UCSD-AML1 (cell line): ENCODE measurements at regions not wholly inside any gene's neighbourhood (a gene's known extent, or its start where the extent isn't known, plus 50 kb on each side); places are given as distances from the start of the nearest gene placed in this dataset.
A peak's percentile ranks its signal among the peaks of the same experiment; 100 is the strongest.
"Not testable (repeated sequence)": the region's sequence is repeated elsewhere in the genome, so short reads cannot be mapped to it uniquely, and the experiment has no call there.

ENCODE experiments used
- DNase-seq: peaks from one replicate; lab custom pipeline; 2025; ENCODE audit not compliant: unreplicated experiment; lab: John Stamatoyannopoulos, UW

DNA sequence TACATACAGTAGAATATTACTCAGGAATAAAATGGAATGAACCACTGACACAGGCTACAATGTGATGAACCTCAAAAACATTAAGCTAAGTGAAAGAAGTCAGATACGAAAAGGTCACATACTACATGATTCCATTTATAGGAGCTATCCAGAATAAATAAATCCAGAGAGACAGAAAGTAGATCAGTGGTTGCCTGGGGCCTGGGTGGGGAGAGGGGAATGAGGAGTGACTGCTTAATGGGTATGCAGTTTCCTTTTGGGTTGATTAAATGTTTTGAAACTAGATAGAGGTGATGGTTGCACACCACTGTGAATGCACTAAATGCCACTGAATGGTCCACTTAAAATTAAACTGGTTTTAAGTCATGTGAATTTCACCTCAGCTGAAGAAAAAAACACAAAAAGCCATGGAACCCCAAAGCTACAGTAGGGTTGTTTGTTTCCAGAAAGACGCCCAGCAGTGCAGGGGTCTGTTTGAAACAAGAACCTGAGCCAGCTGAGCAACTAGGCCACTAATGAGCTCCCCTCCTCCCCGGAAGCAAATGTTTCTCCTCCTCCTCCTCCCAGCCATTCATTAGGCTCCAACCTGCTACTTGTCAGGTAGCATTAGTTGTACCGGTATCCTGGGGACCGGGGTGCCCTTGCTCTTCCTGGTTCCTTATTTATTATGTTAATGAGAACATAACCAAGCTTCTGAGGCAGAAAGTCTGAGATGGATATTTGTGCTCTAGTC lies 168.4 kb downstream of the EVX1 start:
- no peak for DNase-seq

DNA sequence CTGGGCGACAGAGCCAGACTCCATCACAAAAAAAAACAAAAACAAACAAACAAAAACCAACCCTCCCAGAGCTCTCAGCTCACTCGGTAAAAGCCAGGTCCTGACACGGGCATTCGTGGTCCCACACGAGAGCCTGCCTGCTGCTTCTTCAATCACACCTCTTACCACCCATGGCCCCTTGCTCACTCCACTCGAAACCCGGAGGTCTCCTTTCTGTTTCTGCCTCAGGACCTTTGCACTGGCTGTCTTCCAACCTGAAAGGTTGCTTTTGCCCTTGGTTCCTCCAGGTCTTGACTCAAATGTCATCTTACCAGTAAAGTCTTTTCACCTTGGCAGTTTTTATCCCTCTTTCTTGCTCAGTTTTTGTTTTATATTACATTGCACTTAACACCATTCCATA lies 169.6 kb downstream of the EVX1 start:
- no peak for DNase-seq

DNA sequence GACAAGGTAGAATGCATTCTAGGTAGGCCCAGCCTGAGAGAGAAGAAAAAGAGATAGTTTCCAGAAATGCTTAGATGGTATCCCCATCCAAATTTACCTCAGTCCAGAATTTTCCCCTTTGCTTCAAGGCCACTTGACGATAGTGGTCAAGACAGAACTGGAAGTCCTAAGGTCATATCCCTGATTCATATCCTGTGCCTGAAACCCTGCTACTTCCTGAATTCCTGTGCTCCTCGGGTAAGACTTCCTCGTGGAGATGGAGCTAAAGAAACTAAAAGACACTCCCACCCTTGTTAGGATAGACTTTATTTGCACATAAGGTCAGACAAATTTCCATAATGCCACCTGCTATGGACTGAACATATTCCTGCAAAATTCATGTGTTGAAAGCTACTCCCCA lies 175.9 kb downstream of the EVX1 start:
- no peak for DNase-seq

DNA sequence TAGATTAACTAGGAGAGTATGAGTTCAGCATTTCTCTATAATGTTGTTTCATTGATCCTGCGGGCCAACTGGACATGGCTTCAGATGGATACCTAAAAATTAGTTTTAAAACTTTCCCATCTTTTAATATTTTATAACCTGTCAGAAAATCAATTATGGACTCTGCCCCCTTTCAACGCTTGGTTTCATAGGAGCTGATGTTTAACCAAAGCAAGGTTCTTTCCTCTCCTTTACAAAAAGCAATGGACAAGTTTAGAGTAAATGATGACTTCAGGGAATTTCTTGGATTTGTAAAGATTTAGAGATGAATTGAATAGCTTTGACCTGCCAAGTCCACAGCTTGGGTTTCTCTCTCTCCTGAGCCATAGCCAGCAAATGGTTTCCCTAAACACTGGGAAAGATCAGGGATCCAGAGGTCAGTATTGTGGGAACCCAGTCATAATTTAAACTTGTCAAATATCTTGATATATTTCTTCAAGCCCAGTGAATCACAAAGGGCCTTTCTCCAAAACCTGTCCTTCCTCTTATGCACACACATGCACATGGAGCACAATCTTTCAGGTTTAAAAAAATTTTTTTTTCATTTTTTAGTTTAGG lies 177.1 kb downstream of the EVX1 start:
- no peak for DNase-seq

DNA sequence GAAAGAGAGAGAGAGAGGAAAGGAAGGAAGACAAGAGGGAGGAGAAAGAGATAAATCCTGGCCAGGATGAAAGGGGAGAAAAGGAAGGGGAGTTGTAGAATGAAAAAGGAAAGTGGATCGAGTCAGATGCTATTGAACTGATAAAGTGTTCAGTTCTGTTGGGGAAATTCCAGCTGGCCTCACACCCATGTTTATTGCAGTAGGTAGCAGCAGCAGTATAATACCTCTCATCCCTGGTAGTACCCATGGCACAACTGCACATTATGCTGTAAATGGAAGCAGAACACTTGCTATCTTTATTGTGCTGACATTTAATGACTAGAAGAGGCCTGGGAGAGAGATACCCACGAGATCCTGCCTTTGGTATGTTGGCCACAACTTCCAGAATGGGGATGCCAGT lies 178.1 kb downstream of the EVX1 start:
- no peak for DNase-seq

DNA sequence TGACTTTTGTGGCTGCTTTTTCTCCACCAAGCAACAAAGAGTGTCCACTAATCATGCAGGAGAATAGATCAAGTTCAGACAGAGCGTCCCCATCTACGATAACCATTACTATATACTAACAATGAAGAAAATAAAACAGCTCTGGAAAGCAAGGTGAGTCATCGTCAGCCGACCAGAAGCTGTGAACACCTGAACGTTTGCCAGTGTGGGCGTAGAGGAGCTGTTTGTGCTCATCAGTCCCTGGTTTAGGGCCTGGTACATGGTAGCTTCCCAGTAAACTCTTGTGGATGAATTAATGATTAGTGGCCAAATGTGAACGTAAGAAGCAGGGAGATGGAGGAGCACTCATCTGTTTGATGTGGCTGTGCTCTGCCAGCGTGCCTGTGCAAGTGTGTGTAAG lies 180.7 kb downstream of the EVX1 start:
- DNase-seq = no peak

DNA sequence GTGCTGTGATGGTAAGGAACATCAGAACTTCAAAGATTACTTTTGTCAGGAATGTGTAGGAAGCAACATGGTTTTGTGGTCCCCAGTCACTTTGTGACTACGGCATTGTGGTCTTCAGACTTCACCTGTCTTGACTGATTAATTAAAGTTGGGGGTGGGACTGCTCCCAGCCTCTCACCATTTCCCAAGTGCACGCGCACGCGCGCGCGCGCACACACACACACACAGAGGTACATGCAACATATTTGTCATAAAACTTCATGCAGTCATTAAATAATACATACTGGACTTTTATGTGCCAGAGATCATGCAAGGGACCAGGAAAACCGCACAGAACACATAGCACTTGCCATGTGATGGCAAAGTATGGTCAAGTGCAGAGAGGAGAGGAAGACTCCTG lies 181.2 kb downstream of the EVX1 start:
- DNase-seq = no peak

DNA sequence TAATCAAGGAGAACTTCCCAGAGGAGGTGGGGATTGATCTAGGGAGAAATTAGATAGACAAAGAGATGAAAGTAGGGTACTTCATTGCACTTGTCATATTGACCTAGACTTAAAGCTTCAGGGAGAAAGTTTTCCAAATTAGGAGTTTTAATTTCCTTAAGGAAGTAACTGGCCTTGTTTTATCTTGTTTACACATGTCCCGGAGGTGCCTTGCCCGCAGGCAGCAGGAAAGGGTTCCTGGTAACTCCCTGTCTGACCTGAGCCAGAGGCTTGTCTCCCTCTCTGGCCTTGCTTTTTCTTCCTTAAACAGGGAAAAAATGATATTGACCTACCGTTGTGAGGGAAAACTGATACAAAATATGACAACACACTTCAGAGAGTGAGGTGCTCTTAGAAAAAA lies 181.6 kb downstream of the EVX1 start:
- peak; percentile 6 for DNase-seq

DNA sequence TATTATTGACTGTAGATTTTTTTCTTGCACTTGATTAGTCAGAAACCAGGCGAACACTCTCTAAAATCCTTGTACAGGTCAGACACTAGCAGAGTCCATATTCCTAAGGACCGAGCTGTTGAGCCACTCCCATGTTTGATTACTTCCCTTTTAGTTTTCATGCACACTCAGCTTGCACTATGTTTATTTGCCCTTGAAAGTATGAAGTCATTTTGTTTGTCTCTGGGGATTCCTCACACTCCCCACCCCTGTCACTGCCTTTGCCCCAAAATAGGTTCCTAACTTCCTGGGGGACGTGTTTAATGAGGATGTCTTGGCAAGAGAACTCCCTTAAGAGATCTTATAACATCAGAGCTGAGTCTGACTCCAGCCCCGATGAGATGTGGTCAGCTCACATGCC lies 182.1 kb downstream of the EVX1 start:
- DNase-seq = no peak

DNA sequence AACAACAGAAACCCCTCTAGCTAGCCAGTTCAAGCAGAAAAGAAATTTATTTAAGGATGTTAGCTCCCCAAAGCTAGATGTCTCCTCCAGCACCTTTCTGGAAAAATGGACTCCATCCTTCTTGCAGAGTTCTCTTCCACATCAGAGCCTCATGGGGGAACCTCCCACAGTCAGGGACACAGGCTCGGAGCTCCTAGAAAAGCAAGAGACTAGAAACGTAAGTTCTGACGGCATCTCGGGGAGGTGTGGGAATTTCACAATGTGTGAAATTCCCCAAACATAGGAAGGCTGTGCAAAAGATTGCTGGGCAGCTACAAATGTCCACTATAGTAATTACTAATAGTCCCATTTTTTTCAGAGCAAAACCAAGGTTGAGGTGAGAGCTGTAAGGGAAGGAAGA lies 184.8 kb downstream of the EVX1 start:
- no peak for DNase-seq

DNA sequence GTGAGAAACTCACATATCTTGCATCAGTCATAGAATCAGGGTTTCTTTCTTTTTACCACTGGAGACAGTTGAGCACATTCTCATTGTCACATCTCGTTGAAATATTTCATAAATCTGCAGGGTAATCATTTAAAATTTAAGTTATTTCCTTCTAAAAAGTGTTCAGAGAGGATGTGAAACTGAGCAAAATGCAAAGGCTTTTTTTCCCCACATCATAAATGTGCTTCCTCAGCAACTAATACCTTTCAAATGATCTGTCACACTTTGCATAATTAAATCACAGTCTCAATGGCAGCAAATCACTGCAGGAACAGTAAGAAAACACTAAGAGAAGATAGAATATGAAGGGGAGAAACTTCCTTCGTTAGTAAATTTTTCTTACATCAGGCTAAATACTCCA lies 187.5 kb downstream of the EVX1 start:
- DNase-seq = no peak

DNA sequence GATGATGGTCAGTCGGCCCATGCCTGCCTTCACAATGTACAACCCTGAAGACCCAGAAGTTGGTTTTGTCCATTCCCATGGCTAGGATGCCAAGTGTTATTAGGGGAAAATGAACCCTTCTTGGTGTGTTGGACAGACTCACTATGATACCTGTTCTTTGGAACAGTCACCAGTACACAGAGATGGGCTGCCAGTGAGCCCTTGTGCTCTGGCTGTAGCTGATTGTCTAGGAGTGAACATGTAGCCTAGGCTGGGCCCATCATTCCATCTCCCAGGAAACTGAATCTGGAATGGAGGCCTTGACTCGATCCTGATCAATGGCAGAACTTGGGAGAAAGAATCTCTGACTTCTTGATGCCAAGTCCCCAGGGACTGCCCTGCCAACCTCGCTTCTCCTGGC lies 188.9 kb downstream of the EVX1 start:
- no peak for DNase-seq

DNA sequence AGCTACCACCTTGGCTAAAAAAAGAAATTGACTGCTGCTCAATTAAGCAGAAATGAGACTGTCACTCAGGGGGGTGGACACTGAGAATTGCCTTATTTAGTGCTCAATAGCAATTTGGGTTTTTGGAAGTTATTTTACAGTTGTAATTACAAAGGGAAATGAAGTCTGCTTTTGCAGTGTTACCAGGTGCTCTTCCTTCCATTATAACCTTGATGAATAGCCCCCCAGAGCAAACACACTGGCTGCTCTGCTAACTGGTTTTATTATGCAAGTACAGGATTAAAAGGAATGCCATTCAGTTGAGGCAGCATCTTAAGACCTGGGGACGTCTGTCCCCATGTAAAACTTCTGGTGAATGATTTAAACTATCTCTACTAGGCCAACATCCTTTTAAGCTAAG lies 191.0 kb downstream of the EVX1 start:
- DNase-seq = no peak

DNA sequence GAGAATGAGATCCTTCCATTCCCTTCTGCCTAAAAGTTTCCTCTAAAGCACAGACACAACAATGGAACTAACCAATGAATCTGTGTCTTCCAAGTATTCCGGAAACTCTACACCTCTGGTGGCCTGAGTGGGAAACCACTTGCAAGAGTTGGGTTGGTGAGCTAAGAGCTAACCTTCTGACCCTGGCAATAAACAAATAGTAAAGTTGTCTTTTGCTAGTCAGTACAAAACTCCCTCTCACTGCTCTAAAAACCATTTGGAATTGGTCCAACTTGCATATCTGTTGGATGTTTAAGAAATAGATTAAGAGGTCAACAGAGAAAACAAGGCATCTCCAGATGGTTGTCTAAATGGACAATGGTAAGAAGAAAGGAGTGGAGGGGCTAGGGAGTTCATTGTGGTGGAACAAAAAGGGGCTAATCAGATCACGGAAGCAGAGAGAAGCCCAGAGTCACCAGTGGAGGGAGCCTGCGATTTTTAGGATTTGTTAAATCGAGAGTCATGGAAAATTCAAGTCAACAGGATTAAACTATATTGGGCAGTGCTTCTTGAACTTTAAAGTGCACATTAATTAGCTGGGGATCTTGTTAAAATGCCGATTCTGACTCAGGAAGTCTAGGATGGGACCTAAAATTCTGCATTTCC lies 192.3 kb downstream of the EVX1 start:
- DNase-seq = no peak

DNA sequence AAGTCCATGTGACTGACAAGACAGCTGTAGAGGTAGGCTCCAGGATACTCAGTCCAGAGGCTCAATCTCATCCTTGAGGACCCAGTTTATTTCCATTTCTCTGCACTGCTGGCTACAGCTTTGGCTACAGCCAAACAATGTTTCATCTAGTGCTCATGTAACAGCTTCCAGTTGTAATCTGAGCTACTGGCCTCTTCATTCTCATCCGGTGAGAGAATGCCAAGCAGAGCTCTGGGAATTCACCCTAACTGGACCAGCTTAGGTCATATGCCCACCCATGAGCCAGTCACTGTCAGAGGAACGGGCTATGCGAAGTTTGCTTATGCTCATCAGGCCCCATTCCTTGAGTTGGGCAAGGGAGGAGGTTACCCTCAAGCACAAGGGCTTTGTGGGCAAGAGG lies 192.9 kb downstream of the EVX1 start:
- no peak for DNase-seq

DNA sequence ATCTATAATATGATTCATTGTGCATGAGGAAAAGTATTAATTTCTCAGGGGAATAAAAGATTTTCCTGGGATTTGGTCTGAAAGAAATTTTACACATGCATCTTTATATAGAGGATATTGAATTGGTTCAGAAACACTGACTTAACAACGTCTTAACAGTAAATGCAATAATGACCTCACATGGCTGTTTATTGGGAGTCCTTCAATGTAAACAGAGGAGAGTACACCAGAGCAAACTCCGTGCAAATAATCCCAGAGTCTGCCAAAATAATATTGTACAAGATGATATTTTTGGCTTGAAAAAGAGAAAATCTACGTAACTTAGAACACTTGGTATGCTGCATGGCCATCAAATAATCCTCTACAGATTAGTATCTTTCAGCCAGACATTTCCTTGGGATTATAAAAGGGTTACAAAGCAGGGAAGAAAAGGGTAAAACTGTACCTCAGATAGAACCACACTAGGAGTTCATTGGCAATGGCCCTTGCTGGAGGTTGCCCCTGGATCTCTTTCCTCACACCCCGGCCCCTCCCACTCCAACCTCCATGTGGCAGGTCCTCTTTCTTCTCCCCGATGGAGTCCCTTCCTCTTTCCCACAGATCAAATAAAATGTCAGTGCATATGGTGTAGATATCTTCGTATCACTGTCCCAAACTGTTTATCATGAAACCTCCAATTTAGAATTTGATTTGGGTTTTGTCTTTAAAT lies 196.4 kb downstream of the EVX1 start:
- no peak for DNase-seq

DNA sequence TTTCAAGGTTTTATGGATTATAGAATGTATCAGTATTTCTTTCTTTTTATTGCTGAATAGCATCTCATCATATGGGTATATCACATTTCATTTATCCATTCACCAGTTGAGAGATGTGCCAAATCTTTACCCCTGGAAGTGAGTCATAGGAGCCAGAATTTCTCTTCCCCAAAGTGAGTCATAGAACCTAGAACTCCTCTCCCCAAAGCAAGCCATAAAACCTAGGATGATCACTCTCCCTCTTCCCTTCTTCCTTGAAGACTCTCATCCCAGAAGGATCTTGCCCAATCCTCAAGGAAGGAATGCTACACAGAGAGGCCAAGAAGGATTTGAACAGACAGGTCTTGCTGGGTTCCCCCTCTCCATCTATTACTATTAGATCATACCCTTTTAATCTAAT lies 199.9 kb downstream of the EVX1 start:
- DNase-seq = no peak

DNA sequence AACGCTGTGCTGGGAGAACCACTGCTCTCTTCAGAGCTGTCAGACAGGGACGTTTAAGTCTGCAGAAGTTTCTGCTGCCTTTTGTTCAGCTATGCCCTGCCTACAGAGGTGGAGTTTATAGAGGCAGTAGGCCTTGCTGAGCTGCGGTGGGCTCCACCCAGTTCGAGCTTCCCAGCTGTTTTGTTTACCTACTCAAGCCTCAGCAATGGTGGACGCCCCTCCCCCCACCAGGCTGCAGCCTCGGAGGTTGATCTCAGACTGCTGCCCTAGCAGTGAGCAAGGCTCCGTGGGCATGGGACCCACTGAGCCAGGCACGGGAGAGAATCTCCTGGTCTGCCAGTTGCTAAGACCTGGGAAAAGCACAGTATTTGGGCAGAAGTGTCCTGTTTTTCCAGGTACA lies 206.4 kb downstream of the EVX1 start:
- not testable (repeated sequence) for DNase-seq

DNA sequence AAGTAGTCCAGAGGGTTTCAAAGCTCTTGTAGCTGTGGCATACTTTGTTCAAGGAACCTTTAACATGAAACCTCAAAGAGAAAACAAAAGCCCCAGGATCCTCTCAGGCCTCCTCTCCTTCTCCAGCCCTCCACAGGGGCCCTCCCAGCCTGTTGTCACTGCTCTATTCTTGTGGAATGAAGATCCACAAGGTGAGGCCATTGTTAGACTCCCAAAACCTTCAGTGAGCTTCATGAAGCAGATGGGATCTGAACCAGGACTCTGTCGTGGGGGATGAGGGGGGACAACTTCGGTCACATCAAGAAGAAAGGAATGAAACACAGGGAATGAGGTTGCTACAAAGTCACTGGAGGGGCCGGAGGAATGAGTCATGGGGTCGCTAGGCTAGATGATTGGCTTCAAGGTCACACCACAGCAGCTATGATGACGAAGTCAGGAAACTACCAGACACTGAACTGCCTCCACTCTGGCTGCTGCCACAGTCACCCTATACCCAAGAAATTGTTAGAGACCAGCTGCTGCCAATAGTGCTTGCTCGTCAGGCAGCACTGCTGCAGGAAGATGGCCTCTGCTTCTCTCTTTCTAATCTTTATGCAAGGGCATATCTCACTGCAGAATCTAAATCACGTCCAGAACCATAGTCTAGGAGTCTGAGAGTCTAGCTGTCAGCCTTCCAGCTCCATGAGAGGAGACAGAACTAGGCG lies 208.8 kb downstream of the HIBADH start:
- no peak for DNase-seq

DNA sequence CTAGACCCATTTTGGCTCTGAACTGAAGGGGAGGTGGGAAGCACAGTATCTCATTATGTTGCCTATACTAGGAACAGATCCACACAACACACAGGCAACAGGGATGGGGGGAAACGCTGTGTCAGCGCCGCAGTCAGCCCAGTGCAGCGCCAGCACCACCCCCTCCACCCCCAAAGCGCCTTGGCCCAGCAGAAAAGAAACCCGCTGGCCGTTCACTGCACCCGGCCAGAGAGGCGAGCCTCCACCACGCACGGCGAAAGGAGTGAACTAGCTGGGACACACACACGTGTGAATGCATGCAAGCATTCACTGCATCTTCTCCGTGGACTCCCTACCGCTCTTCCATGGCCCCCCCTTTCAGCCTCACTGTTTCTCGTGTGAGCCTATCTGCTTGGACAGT lies 205.6 kb downstream of the HIBADH start:
- DNase-seq = not testable (repeated sequence)
